Right atrium auricular region (tissue), 2 donors: ENCODE measurements at regions not wholly inside any gene's neighbourhood (a gene's known extent, or its start where the extent isn't known, plus 50 kb on each side); places are given as distances from the start of the nearest gene placed in this dataset.

ENCODE experiments used
- DNase-seq: peaks from one replicate; pipeline ENCODE4 v3.0.0-alpha.2; 2019; ENCODE audit warnings: low spot score
- H3K27ac ChIP-seq, 2 donors: fragments of 200-600 bp; sonication (generic); 1 replicate in 1 of 2; 2 replicates in 1 of 2; pipeline ENCODE4 v1.5.1; 2016 to 2019
- H3K27me3 ChIP-seq, 2 donors: fragments of 200-600 bp; sonication (generic); one replicate each; pipeline versions ENCODE4 v1.5.1 to v1.6.0; 2017 to 2019
- H3K36me3 ChIP-seq: fragments of 200-600 bp; sonication (generic); one replicate; pipeline ENCODE4 v1.5.1; 2016
- H3K4me1 ChIP-seq, 2 donors: fragments of 200-600 bp; sonication (generic); one replicate each; pipeline versions ENCODE4 v1.5.1 to v1.6.0; 2017 to 2019
- H3K4me3 ChIP-seq, 2 donors: fragments of 200-600 bp; sonication (generic); 1 replicate in 1 of 2; 2 replicates in 1 of 2; pipeline ENCODE4 v1.5.1; 2017 to 2019; ENCODE audit warnings: mild to moderate bottlenecking in 1 of 2, moderate library complexity in 1 of 2
- H3K9me3 ChIP-seq, 2 donors: fragments of 200-600 bp; sonication (generic); one replicate each; pipeline ENCODE4 v1.5.1; 2019
- TF ChIP-seq, protein P1 (sequence below), 2 donors: fragments of 200-600 bp; sonication (generic); IDR thresholded peaks; one replicate each; pipeline ENCODE4 v1.5.1; 2019; ENCODE audit warnings: antibody characterized with exemption in 2 of 2

GRCh38 chr6:156181506-156181905 is 595.7 kb upstream of the ARID1B start:
- Histone ChIP-seq H3K27me3 (no peaks in the 10 kb centered on the region), H3K4me3 (no peak overlapping the region), H3K9me3 (no peaks in the 10 kb centered on the region), H3K4me1 (no peaks in the 10 kb centered on the region), H3K36me3 (no peaks in the 10 kb centered on the region), H3K27ac (no peak overlapping the region)
- DNase-seq, result no peak
- TF ChIP-seq, protein P1, sequence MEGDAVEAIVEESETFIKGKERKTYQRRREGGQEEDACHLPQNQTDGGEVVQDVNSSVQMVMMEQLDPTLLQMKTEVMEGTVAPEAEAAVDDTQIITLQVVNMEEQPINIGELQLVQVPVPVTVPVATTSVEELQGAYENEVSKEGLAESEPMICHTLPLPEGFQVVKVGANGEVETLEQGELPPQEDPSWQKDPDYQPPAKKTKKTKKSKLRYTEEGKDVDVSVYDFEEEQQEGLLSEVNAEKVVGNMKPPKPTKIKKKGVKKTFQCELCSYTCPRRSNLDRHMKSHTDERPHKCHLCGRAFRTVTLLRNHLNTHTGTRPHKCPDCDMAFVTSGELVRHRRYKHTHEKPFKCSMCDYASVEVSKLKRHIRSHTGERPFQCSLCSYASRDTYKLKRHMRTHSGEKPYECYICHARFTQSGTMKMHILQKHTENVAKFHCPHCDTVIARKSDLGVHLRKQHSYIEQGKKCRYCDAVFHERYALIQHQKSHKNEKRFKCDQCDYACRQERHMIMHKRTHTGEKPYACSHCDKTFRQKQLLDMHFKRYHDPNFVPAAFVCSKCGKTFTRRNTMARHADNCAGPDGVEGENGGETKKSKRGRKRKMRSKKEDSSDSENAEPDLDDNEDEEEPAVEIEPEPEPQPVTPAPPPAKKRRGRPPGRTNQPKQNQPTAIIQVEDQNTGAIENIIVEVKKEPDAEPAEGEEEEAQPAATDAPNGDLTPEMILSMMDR (IDR thresholded peaks at IDR 0.05), result no peak

DNA sequence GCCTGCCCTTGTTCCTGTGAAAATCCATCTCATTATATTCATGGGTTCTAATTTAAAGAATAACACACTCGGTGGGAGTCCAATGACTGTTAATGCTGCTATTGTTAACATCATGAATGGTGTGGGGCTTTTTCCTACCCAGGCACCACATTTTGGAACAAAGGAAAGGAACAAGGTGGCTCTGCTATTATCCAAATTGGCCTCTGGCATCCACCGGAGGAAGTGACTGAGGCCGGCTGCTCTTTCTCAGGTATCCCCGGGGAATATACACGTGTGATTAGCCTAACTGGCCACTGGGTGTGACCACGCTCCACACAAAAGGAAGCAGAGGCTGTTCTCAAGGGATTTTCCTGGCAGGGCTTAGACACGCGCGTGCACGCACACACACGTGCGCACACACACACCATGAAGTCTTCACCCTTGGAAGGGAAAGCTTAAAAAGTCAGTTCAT is 601.2 kb upstream of the ARID1B start:
- DNase-seq, result no peak
- Histone ChIP-seq H3K36me3 (no peaks in the 10 kb centered on the region), H3K4me3 (no peak overlapping the region), H3K27me3 (no peaks in the 10 kb centered on the region), H3K4me1 (no peaks in the 10 kb centered on the region), H3K9me3 (no peaks in the 10 kb centered on the region), H3K27ac (no peak overlapping the region)
- TF ChIP-seq, protein P1 (IDR thresholded peaks at IDR 0.05), result peak in 1 of 2 donors; percentile 47

GRCh38 chr6:156175433-156175832 is 601.7 kb upstream of the ARID1B start:
- no peak for DNase-seq
- Histone ChIP-seq H3K4me3 (no peak overlapping the region), H3K27ac (no peak overlapping the region), H3K27me3 (no peaks in the 10 kb centered on the region), H3K4me1 (no peaks in the 10 kb centered on the region), H3K36me3 (no peaks in the 10 kb centered on the region), H3K9me3 (no peaks in the 10 kb centered on the region)
- TF ChIP-seq, protein P1 (IDR thresholded peaks at IDR 0.05), result no peak

GRCh38 chr6:156174031-156174890 is 602.9 kb upstream of the ARID1B start:
- H3K27me3 ChIP-seq, result no peaks in the 10 kb centered on the region
- no peaks in the 10 kb centered on the region for H3K36me3 ChIP-seq
- no peak for DNase-seq
- H3K27ac ChIP-seq, result no peak overlapping the region
- H3K9me3 ChIP-seq, result no peaks in the 10 kb centered on the region
- H3K4me3 ChIP-seq, result no peak overlapping the region
- TF ChIP-seq, protein P1 (IDR thresholded peaks at IDR 0.05), result no peak
- H3K4me1 ChIP-seq, result no peaks in the 10 kb centered on the region

DNA sequence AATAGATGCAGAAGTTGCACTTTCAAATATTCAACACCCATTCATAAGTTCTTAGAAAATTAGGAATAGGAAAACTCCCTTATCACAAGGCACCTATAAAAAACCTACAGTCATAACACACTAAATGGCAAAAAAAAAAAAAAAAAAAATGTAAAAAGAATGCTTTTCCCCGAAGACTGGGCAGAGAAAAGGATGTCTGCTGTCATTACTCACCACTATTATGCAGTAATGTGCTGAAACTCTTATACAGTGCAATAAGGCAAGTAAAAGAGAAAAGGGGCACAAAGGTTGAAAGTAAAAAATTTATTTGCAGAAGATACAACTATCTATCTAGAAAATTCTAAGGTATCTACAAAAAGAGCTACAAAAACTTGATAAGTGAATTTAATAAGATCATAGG is 607.8 kb upstream of the ARID1B start:
- no peaks in the 10 kb centered on the region for H3K36me3 ChIP-seq
- no peak overlapping the region for H3K4me3 ChIP-seq
- no peaks in the 10 kb centered on the region for H3K9me3 ChIP-seq
- H3K27ac ChIP-seq, result no peak overlapping the region
- no peaks in the 10 kb centered on the region for H3K27me3 ChIP-seq
- TF ChIP-seq, protein P1 (IDR thresholded peaks at IDR 0.05), result no peak
- H3K4me1 ChIP-seq, result peaks cover 3 to 5% of the 10 kb centered on the region in 2 donors
- no peak for DNase-seq
